ENCODE measurements at regions not wholly inside any gene's neighbourhood (a gene's known extent, or its start where the extent isn't known, plus 50 kb on each side); places are given as distances from the start of the nearest gene placed in this dataset.
A peak's percentile ranks its signal among the peaks of the same experiment; 100 is the strongest.

GRCh38 chr7:124120911-124121310, 88.0 kb upstream of the TMEM229A start:
- DNase-seq (no peak), ATAC-seq (no peak)
- Histone ChIP-seq H3K9me3 (peaks cover 0 to 4% (median 0%) of the 10 kb centered on the region in 12 donors), H3K27ac (no peak overlapping the region), H3K4me1 (no peaks in the 10 kb centered on the region), H3K27me3 (no peaks in the 10 kb centered on the region), H3K4me3 (no peak overlapping the region), H3K36me3 (no peaks in the 10 kb centered on the region)
- intact Hi-C loops (cut with DNase I): no loop called here
- TF ChIP-seq CTCF (IDR thresholded peaks at IDR 0.05) (no peak), POLR2A (IDR thresholded peaks at IDR 0.05) (no peak)

- no peak for TF ChIP-seq POLR2A (IDR thresholded peaks at IDR 0.05)
- TF ChIP-seq CTCF (IDR thresholded peaks at IDR 0.05): no peak
Measured at GRCh38 chr7:124113045-124113444, 80.2 kb upstream of the TMEM229A start.

GRCh38 chr7:124106575-124106974, 73.7 kb upstream of the TMEM229A start:
- no peak for TF ChIP-seq POLR2A (IDR thresholded peaks at IDR 0.05)
- no peak for TF ChIP-seq CTCF (IDR thresholded peaks at IDR 0.05)
- DNase-seq (no peak), ATAC-seq (no peak)
- 50 to 62% (median 57%) methylated on average over 2 of the region's 2 CpGs for WGBS, 4 donors
- no peak overlapping the region for H3K4me3 ChIP-seq
- H3K9me3 ChIP-seq: peaks cover 0 to 17% (median 3%) of the 10 kb centered on the region in 12 donors
- no peaks in the 10 kb centered on the region for H3K36me3 ChIP-seq
- H3K4me1 ChIP-seq: no peaks in the 10 kb centered on the region
- H3K27ac ChIP-seq: no peak overlapping the region
- peaks cover 0 to 2% (median 0%) of the 10 kb centered on the region in 9 donors for H3K27me3 ChIP-seq
- intact Hi-C loops (cut with DNase I): no loop called here

More at GRCh38 chr7:124113045-124113444, 80.2 kb upstream of the TMEM229A start:
- Histone ChIP-seq H3K36me3 (no peaks in the 10 kb centered on the region), H3K4me1 (no peaks in the 10 kb centered on the region), H3K4me3 (no peak overlapping the region), H3K9me3 (peaks cover 0 to 11% (median 0%) of the 10 kb centered on the region in 12 donors), H3K27ac (no peak overlapping the region), H3K27me3 (no peaks in the 10 kb centered on the region)
- DNase-seq (no peak), ATAC-seq (no peak)
- intact Hi-C loops (cut with DNase I): no loop called here
- WGBS, 4 donors: 22 to 44% (median 30%) methylated on average over 1 of the region's 1 CpG

GRCh38 chr7:124101173-124101768, 68.4 kb upstream of the TMEM229A start:
- ATAC-seq (no peak), DNase-seq (no peak)
- Histone ChIP-seq H3K36me3 (no peaks in the 10 kb centered on the region), H3K9me3 (peaks cover 0 to 17% (median 3%) of the 10 kb centered on the region in 12 donors), H3K27ac (no peak overlapping the region), H3K4me3 (no peak overlapping the region), H3K4me1 (no peaks in the 10 kb centered on the region), H3K27me3 (peaks cover 0 to 2% (median 0%) of the 10 kb centered on the region in 9 donors)
- intact Hi-C loops (cut with DNase I): no loop called here
- WGBS, 4 donors: 30 to 42% (median 36%) methylated on average over 5 of the region's 5 CpGs
- TF ChIP-seq POLR2A (IDR thresholded peaks at IDR 0.05): no peak
- TF ChIP-seq CTCF (IDR thresholded peaks at IDR 0.05): peak in 6 of 12 donors; percentile 18 to 40 (median 24)
